ENCODE measurements at regions not wholly inside any gene's neighbourhood (a gene's known extent, or its start where the extent isn't known, plus 50 kb on each side); places are given as distances from the start of the nearest gene placed in this dataset.

GRCh38 chr2:118519511-118519910 is 327.9 kb downstream of the EN1 start:
- peaks cover 45% of the 10 kb centered on the region for H3K9me3 Mint-ChIP-seq
- ChIA-PET CTCF (no interaction called here), POLR2A (no interaction called here)
- H3K4me3 Mint-ChIP-seq: no peak overlapping the region
- TF ChIP-seq MLX (CRISPR knock-in tag; IDR thresholded peaks at IDR 0.05) (no peak), PREB (CRISPR knock-in tag; IDR thresholded peaks at IDR 0.05; ENCODE audit: borderline replicate concordance) (no peak), STAT6 (CRISPR knock-in tag; conservative IDR thresholded peaks at IDR 0.05; ENCODE audit: low read depth) (no peak), ZNF512 (CRISPR knock-in tag; IDR thresholded peaks at IDR 0.05; ENCODE audit: borderline replicate concordance) (no peak), ATF2 (CRISPR knock-in tag; IDR thresholded peaks at IDR 0.05; ENCODE audit: borderline replicate concordance, low read depth) (no peak), ZSCAN18 (CRISPR knock-in tag; IDR thresholded peaks at IDR 0.05) (no peak), USF1 (CRISPR knock-in tag; IDR thresholded peaks at IDR 0.05) (no peak), RELA (CRISPR knock-in tag; IDR thresholded peaks at IDR 0.05; ENCODE audit: borderline replicate concordance) (no peak), CBFB (CRISPR knock-in tag; IDR thresholded peaks at IDR 0.05; ENCODE audit: low read depth) (no peak), NFATC4 (CRISPR knock-in tag; IDR thresholded peaks at IDR 0.05) (no peak), ZNF532 (CRISPR knock-in tag; IDR thresholded peaks at IDR 0.05; ENCODE audit: borderline replicate concordance) (no peak), IRF1 (CRISPR knock-in tag; IDR thresholded peaks at IDR 0.05) (no peak), MYBL2 (CRISPR knock-in tag; IDR thresholded peaks at IDR 0.05) (no peak), SMAD4 (CRISPR knock-in tag; IDR thresholded peaks at IDR 0.05) (no peak)
- H3K36me3 Mint-ChIP-seq: peaks cover 27% of the 10 kb centered on the region
- DNase-seq (ENCODE audit: low spot score) (no peak), ATAC-seq (no peak)
- no peak overlapping the region for H3K27ac Mint-ChIP-seq
- H3K27me3 Mint-ChIP-seq (ENCODE audit: low read depth): no peaks in the 10 kb centered on the region
- no peaks in the 10 kb centered on the region for H3K4me1 Mint-ChIP-seq

Data from WTC11 (cell line).